ENCODE measurements at regions not wholly inside any gene's neighbourhood (a gene's known extent, or its start where the extent isn't known, plus 50 kb on each side); places are given as distances from the start of the nearest gene placed in this dataset.

GRCh38 chr1:65069011-65069565 is 78.9 kb upstream of the AK4 start:
- no peak for FAIRE-seq
- intact Hi-C loops (cut with DNase I): no loop called here
- peak overlapping the region; percentile 74 to 92 (median 81) for H3K4me3 ChIP-seq (ENCODE audit: low read length in 3 of 3)

GRCh38 chr1:65072845-65073244 is 75.2 kb upstream of the AK4 start:
- Histone ChIP-seq H3K36me3 (ENCODE audit: control insufficient read depth in 2 of 3, insufficient read depth in 3 of 3, low read length in 3 of 3) (no peaks in the 10 kb centered on the region), H3K4me1 (ENCODE audit: control insufficient read depth in 2 of 3, insufficient read depth in 2 of 3, low read depth in 1 of 3, low read length in 3 of 3) (peaks cover 0 to 2% (median 0%) of the 10 kb centered on the region in 3 donors), H3K4me3 (ENCODE audit: low read length in 3 of 3) (no peak overlapping the region), H3K9me3 (ENCODE audit: control insufficient read depth in 2 of 3, insufficient read depth in 1 of 3, low read length in 3 of 3) (no peaks in the 10 kb centered on the region), H3K9ac (ENCODE audit: low read length in 3 of 3) (no peak overlapping the region), H3K27me3 (ENCODE audit: control insufficient read depth, insufficient read depth, low read length) (no peaks in the 10 kb centered on the region), H3K27ac (ENCODE audit: low read depth in 2 of 2, low read length in 2 of 2) (no peak overlapping the region)
- DNase-seq (no peak), FAIRE-seq (no peak)
- intact Hi-C loops (cut with DNase I): no loop called here
- TF ChIP-seq CTCF (IDR thresholded peaks at IDR 0.05; ENCODE audit: borderline replicate concordance, extremely low read depth, insufficient read depth): no peak

More at GRCh38 chr1:65069011-65069565, 78.9 kb upstream of the AK4 start:
- no peaks in the 10 kb centered on the region for H3K27me3 ChIP-seq (ENCODE audit: control insufficient read depth, insufficient read depth, low read length)
- TF ChIP-seq CTCF (IDR thresholded peaks at IDR 0.05; ENCODE audit: borderline replicate concordance, extremely low read depth, insufficient read depth): no peak
- no peaks in the 10 kb centered on the region for H3K36me3 ChIP-seq (ENCODE audit: control insufficient read depth in 2 of 3, insufficient read depth in 3 of 3, low read length in 3 of 3)
- H3K27ac ChIP-seq (ENCODE audit: low read depth in 2 of 2, low read length in 2 of 2): peak overlapping the region; percentile 99
- H3K9me3 ChIP-seq (ENCODE audit: control insufficient read depth in 2 of 3, insufficient read depth in 1 of 3, low read length in 3 of 3): no peaks in the 10 kb centered on the region
- peak overlapping the region; percentile 82 to 97 (median 86) for H3K9ac ChIP-seq (ENCODE audit: low read length in 3 of 3)
- DNase-seq: no peak
- H3K4me1 ChIP-seq (ENCODE audit: control insufficient read depth in 2 of 3, insufficient read depth in 2 of 3, low read depth in 1 of 3, low read length in 3 of 3): peaks cover 0 to 12% (median 10%) of the 10 kb centered on the region in 3 donors

- FAIRE-seq (no peak), DNase-seq (peak in 3 of 5 donors; percentile 34 to 64 (median 54))
- Histone ChIP-seq H3K9ac (ENCODE audit: low read length in 3 of 3) (no peak overlapping the region), H3K27ac (ENCODE audit: low read depth in 2 of 2, low read length in 2 of 2) (no peak overlapping the region), H3K9me3 (ENCODE audit: control insufficient read depth in 2 of 3, insufficient read depth in 1 of 3, low read length in 3 of 3) (no peaks in the 10 kb centered on the region), H3K4me3 (ENCODE audit: low read length in 3 of 3) (no peak overlapping the region), H3K36me3 (ENCODE audit: control insufficient read depth in 2 of 3, insufficient read depth in 3 of 3, low read length in 3 of 3) (no peaks in the 10 kb centered on the region), H3K4me1 (ENCODE audit: control insufficient read depth in 2 of 3, insufficient read depth in 2 of 3, low read depth in 1 of 3, low read length in 3 of 3) (peaks cover 0 to 2% (median 0%) of the 10 kb centered on the region in 3 donors), H3K27me3 (ENCODE audit: control insufficient read depth, insufficient read depth, low read length) (no peaks in the 10 kb centered on the region)
- TF ChIP-seq CTCF (IDR thresholded peaks at IDR 0.05; ENCODE audit: borderline replicate concordance, extremely low read depth, insufficient read depth): peak; percentile 71
- intact Hi-C loops (cut with DNase I): no loop called here
These were observed 72.7 kb upstream of the AK4 start for GRCh38 chr1:65075123-65075976.
